Glutamatergic neuron (in vitro differentiated cells): ENCODE measurements at regions not wholly inside any gene's neighbourhood (a gene's known extent, or its start where the extent isn't known, plus 50 kb on each side); places are given as distances from the start of the nearest gene placed in this dataset.

Experiments used
- DNase-seq: peaks from one replicate; pipeline ENCODE4 v3.0.0; 2022
- H3K27ac Mint-ChIP-seq: one replicate; pipeline ENCODE4 v1.8.0; 2020; ENCODE audit warnings: mild to moderate bottlenecking, mixed read lengths, inconsistent platforms; ENCODE audit not compliant: unreplicated experiment
- H3K27me3 Mint-ChIP-seq: one replicate; pipeline ENCODE4 v1.8.0; 2020; ENCODE audit warnings: mild to moderate bottlenecking, moderate library complexity, mixed read lengths, inconsistent platforms; ENCODE audit not compliant: unreplicated experiment
- H3K36me3 Mint-ChIP-seq: one replicate; pipeline ENCODE4 v1.8.0; 2020; ENCODE audit warnings: mild to moderate bottlenecking, mixed read lengths, inconsistent platforms; ENCODE audit not compliant: unreplicated experiment
- H3K4me1 Mint-ChIP-seq: one replicate; pipeline ENCODE4 v1.8.0; 2020; ENCODE audit warnings: mild to moderate bottlenecking, low read depth, mixed read lengths, inconsistent platforms; ENCODE audit not compliant: unreplicated experiment
- H3K4me3 Mint-ChIP-seq: one replicate; pipeline ENCODE4 v1.8.0; 2020; ENCODE audit warnings: mild to moderate bottlenecking, mixed read lengths, inconsistent platforms; ENCODE audit not compliant: unreplicated experiment
- H3K9me3 Mint-ChIP-seq: one replicate; pipeline ENCODE4 v1.8.0; 2020; ENCODE audit warnings: mild to moderate bottlenecking, moderate library complexity, mixed read lengths, inconsistent platforms; ENCODE audit not compliant: unreplicated experiment
- TF ChIP-seq, protein P1 (sequence below): fragments of 200-600 bp; sonication (generic); IDR thresholded peaks from one replicate; pipeline ENCODE4 v1.5.0; 2021; ENCODE audit not compliant: partially characterized antibody, unreplicated experiment

DNA sequence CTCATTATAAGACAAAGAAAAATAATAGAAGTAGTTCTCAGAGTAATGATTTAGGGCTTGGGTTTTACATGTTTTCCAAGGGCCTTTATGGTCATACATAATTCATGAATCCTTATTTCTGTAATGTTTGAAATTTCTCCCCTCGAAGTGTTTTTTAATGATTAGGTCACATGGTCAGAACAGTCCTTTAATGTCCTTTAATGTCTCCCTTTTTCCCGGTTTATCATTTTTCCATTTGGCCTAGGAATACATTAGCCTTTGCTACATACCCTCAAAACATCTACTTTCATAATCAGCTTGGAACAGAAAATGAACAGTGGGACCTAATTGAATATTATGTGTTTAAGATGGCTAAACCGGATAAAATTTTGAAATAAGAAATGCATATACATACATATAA, 159.9 kb upstream of the ROBO2 start:
- H3K4me1 Mint-ChIP-seq: no peaks in the 10 kb centered on the region
- no peak for DNase-seq
- no peaks in the 10 kb centered on the region for H3K27me3 Mint-ChIP-seq
- H3K36me3 Mint-ChIP-seq: no peaks in the 10 kb centered on the region
- TF ChIP-seq, protein P1, sequence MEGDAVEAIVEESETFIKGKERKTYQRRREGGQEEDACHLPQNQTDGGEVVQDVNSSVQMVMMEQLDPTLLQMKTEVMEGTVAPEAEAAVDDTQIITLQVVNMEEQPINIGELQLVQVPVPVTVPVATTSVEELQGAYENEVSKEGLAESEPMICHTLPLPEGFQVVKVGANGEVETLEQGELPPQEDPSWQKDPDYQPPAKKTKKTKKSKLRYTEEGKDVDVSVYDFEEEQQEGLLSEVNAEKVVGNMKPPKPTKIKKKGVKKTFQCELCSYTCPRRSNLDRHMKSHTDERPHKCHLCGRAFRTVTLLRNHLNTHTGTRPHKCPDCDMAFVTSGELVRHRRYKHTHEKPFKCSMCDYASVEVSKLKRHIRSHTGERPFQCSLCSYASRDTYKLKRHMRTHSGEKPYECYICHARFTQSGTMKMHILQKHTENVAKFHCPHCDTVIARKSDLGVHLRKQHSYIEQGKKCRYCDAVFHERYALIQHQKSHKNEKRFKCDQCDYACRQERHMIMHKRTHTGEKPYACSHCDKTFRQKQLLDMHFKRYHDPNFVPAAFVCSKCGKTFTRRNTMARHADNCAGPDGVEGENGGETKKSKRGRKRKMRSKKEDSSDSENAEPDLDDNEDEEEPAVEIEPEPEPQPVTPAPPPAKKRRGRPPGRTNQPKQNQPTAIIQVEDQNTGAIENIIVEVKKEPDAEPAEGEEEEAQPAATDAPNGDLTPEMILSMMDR: no peak
- H3K4me3 Mint-ChIP-seq: no peak overlapping the region
- H3K9me3 Mint-ChIP-seq: no peaks in the 10 kb centered on the region
- no peak overlapping the region for H3K27ac Mint-ChIP-seq

DNA sequence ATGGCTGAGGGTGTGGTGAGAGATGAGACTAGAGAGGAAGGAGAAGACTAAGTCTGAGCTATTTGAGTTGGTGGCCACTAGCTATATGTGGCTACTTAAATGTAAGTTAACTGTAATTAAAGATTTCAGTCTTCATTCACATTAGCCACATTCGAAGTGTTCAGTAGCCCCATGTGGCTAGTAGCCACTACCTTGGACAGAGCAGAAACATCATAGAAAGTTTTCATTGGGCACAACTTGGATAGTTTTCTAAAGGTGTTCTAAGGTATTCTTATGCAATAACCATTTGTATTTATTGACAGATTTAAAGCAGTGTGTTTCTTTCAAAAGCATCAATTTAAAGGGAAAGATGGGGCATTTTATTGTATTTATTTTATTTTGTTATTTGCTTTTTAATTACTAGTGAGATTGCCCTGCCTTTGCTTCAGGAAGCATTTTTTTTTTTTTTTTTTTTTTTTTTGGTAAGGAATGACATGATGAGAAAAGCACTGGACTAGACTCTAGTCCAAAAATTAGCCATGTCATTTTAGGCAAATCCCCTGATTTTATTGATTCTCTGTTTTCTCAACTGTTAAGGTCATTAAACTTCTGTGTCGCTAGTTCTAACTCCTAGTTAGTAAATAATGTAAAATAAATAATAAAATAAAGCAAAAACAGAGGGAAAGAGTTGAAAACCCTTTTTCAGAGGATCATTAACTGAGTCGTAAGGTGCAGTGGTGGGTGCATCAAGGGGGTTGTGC, 153.0 kb upstream of the ROBO2 start:
- Mint-ChIP-seq H3K9me3 (no peaks in the 10 kb centered on the region), H3K4me3 (no peak overlapping the region), H3K36me3 (no peaks in the 10 kb centered on the region), H3K4me1 (no peaks in the 10 kb centered on the region), H3K27me3 (no peaks in the 10 kb centered on the region), H3K27ac (no peak overlapping the region)
- TF ChIP-seq, protein P1: no peak
- DNase-seq: no peak

DNA sequence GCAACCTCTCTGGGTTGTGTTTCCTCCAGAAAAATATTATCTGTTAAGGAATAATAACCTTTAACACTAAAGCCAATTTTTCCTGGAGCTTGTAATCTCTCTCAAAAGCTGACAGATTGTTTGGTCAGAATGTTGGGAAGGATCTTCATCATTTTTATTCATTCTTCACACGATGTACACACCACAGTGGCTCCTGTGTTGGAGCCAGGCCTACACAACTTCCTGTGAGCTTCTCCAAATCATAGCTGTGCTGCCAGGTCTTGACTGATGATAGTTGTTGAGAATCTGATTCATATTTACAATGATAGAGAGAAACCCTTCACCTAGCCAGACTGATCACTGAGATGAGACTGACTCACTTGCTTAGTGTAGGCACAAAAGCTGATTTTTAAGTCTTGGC, 151.0 kb upstream of the ROBO2 start:
- TF ChIP-seq, protein P1: no peak
- Mint-ChIP-seq H3K27me3 (no peaks in the 10 kb centered on the region), H3K36me3 (no peaks in the 10 kb centered on the region), H3K4me1 (no peaks in the 10 kb centered on the region), H3K9me3 (no peaks in the 10 kb centered on the region), H3K4me3 (no peak overlapping the region), H3K27ac (no peak overlapping the region)
- DNase-seq: no peak

DNA sequence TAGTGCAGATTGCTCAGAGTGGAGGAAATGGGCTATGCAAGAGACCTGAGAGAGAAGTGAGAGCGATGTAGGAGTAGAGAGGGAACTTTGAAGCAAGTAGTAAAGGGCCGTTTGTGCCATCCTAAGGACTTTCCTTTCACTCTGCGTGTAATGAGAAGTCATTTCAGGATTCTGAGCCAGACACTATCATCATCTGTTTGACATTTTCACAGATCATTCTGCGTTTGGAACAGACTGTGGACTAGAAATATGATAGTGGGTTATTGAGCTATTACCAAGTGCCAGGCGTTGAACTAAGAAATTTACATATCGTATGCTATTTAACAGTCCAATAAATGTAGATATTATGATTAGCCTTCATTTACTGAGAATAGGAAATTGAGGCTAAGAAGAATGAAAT, 150.0 kb upstream of the ROBO2 start:
- Mint-ChIP-seq H3K4me3 (no peak overlapping the region), H3K9me3 (no peaks in the 10 kb centered on the region), H3K4me1 (no peaks in the 10 kb centered on the region), H3K36me3 (no peaks in the 10 kb centered on the region), H3K27me3 (peaks cover 2% of the 10 kb centered on the region), H3K27ac (no peak overlapping the region)
- DNase-seq: no peak
- TF ChIP-seq, protein P1: no peak

DNA sequence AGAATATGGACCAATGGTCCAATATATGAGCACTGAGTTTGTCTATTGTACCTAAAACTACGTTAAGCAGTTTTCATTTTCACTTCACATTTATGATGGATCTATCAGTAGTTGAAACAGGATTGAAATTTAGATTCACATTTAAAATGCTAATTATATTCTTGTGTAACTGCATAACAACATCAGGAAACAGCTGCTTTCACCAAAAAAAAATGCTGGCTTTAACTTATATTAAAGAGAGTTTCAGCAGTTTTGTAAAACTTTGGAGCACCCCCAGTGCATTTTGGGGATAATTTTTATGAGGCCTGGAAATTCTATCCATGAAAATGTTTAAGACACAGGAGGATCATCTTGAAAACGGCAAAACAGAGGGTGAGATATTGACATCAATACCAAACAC, 142.8 kb upstream of the ROBO2 start:
- Mint-ChIP-seq H3K27ac (no peak overlapping the region), H3K9me3 (no peaks in the 10 kb centered on the region), H3K4me3 (no peak overlapping the region), H3K4me1 (peaks cover 2% of the 10 kb centered on the region), H3K36me3 (no peaks in the 10 kb centered on the region), H3K27me3 (peaks cover 2% of the 10 kb centered on the region)
- TF ChIP-seq, protein P1: no peak
- DNase-seq: no peak
